Fibroblast of villous mesenchyme (primary cell): ENCODE measurements at regions not wholly inside any gene's neighbourhood (a gene's known extent, or its start where the extent isn't known, plus 50 kb on each side); places are given as distances from the start of the nearest gene placed in this dataset.

ENCODE experiments used
- DNase-seq: peaks from one replicate; pipeline ENCODE4 v3.0.0-alpha.2; 2010; ENCODE audit warnings: low read depth
- H3K4me3 ChIP-seq: 2 replicates; pipeline ENCODE4 v1.5.1; 2011; ENCODE audit warnings: low read depth, mild to moderate bottlenecking, low read length
- TF ChIP-seq, protein P1 (sequence below): IDR thresholded peaks from 2 replicates; pipeline ENCODE4 v1.5.1; 2012; ENCODE audit warnings: low read depth, mild to moderate bottlenecking, low read length; ENCODE audit not compliant: insufficient read depth

DNA sequence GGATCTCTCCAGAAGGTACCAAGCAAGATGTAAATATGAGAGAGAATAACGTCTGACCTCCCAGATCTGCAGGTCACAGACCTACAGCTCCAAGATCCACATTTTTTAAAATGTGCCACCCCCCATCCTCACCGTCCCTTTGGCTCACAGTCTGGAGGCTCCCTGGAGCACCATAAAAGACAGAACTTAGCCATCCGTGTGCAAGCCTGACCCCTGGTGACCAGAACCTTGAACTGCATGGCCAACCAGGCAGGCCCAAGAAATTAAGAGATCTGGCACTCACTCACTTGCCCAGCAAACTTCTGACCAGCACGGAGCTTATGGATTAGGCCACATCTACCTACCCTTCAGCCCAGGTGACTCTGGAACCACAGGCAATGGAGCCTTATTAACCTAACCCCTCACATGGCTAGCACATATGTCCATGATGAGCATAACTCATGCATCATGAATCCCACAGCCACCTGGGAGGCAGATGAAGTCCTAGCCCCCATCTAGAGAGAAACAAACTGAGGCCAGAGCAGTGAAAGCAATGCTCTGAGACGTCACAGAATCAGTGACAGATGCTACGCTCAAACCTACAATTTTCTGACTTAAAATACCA lies 275.3 kb downstream of the UACA start:
- TF ChIP-seq, protein P1, sequence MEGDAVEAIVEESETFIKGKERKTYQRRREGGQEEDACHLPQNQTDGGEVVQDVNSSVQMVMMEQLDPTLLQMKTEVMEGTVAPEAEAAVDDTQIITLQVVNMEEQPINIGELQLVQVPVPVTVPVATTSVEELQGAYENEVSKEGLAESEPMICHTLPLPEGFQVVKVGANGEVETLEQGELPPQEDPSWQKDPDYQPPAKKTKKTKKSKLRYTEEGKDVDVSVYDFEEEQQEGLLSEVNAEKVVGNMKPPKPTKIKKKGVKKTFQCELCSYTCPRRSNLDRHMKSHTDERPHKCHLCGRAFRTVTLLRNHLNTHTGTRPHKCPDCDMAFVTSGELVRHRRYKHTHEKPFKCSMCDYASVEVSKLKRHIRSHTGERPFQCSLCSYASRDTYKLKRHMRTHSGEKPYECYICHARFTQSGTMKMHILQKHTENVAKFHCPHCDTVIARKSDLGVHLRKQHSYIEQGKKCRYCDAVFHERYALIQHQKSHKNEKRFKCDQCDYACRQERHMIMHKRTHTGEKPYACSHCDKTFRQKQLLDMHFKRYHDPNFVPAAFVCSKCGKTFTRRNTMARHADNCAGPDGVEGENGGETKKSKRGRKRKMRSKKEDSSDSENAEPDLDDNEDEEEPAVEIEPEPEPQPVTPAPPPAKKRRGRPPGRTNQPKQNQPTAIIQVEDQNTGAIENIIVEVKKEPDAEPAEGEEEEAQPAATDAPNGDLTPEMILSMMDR = peak; percentile 97
- no peak overlapping the region for H3K4me3 ChIP-seq
- DNase-seq = peak; percentile 73

DNA sequence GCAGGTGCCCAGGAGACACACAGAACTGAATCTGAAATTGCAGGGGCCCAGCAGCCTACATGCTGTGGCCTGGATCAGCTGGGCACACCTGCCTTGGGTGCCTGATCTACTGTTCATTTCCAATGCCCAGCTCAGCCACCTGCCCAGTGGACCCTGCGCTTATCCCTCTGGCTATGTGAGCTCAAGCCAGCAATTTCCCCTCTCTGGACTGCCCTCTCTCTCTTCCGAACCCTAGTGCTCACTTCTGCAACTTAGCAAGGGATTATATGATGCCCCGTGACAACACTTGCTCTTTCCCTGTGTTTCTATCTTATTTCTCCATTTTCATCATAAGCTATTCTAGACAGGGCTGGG lies 276.0 kb downstream of the UACA start:
- H3K4me3 ChIP-seq = no peak overlapping the region
- TF ChIP-seq, protein P1 = no peak
- DNase-seq = no peak

DNA sequence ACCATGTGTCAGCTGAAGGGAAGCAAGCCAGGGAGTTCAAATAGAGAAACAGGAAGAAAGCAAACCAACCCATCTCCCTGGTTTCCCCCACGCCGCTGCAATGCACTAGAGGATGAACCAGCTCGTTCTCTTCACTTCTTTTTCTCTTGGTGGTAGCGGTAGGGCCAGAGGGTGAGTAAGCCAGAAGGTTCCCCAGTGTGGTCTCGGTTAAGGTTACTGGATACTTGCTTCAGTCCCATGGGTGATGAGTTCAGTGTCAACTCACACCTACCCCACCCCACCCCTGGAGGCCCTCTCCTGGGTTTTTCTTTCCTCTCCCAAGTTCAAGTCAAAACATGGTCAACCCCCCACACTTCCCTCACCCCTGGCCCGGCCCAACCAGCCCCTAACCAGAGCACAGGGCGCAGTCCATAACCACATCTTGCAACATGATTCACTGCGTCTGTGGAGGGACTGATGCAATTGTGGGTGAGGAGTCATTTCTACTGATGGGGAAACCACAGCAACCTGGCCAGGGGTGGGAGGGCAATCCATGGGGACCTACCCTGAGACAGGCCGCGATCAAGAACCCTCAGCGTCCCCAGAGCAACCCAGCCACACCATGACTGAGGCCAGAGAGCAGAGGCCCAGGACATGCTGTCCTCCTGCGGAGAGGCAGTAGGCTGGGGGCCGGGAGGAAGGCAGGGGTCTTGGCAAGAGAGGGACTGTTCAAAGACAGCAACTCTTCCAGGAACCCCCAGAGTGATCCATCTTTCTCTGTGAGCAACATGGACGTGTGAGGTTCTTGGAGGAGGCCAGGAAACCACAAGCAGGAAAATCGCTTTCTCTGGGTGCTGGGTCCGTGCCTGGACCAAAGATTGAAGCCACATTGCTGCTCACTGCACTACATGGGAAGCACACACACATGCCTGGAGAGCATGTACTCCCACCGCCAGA lies 276.6 kb downstream of the UACA start:
- peak; percentile 82 for DNase-seq
- TF ChIP-seq, protein P1 = no peak
- H3K4me3 ChIP-seq = no peak overlapping the region

DNA sequence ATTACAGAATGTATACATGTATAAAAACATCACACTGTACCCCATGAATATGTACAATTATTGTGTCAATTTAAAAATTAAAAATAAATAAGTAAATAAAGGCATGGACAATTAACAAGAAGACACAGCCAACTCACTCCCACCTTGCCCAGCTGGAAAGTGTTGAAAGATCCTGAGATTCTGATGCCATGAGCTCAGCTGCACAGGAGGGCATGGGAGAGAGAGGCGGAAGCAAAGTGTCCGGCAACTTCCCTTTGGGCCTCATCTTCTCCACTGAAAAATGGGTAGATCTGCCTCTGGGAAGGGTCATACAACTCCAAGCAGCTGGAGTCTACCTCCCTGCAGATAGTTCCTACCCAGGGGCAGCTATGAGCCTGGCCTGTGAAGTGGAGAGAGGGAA lies 277.3 kb downstream of the UACA start:
- H3K4me3 ChIP-seq = no peak overlapping the region
- DNase-seq = no peak
- TF ChIP-seq, protein P1 = no peak

DNA sequence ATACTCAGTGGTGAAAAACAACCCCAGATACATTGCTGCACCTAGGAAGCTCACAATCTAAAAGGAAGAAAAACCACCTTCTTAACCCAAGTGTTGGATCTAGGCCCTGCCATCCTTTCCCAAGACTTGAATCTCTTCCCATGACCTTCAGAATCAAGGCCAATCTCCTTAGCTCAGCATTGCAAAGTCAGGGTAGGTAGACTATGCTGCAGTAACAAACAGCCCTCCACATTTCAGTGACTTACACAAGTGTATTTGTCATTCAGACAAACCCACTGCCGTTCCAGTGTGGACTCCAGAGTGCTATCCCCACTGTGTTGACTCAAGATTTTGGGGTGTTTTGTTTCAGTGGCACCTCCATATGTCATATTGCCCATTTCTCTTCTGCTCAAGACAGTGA lies 278.4 kb downstream of the UACA start:
- H3K4me3 ChIP-seq = no peak overlapping the region
- TF ChIP-seq, protein P1 = no peak
- no peak for DNase-seq

DNA sequence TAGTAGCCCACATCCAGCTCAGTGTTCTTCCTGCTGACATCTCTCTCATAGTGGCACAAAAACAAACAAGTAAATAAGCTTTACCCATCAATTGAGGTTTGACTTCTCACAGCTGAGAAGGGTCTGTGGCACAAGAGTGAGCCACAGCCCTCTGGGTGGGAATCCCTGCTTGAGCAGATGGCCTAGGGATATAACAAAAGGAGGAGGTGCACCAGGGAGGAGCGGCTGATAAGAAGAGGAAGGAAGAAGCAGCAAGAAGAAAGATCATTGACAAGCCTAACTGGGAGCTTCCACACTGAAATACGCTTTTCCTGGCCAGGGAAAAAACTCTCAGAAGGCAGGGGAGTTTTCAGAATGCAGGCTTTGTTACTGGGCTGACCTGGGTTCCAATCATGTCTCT lies 279.8 kb downstream of the UACA start:
- DNase-seq = no peak
- TF ChIP-seq, protein P1 = no peak
- no peak overlapping the region for H3K4me3 ChIP-seq
